ENCODE measurements at regions not wholly inside any gene's neighbourhood (a gene's known extent, or its start where the extent isn't known, plus 50 kb on each side); places are given as distances from the start of the nearest gene placed in this dataset.

GRCh38 chr2:207473049-207473930 is 56.5 kb upstream of the CREB1 start (continued):
- no peak for TF ChIP-seq E2F8 (IDR thresholded peaks at IDR 0.05; ENCODE audit: low read depth, partially characterized antibody)
- TF ChIP-seq, protein P1, sequence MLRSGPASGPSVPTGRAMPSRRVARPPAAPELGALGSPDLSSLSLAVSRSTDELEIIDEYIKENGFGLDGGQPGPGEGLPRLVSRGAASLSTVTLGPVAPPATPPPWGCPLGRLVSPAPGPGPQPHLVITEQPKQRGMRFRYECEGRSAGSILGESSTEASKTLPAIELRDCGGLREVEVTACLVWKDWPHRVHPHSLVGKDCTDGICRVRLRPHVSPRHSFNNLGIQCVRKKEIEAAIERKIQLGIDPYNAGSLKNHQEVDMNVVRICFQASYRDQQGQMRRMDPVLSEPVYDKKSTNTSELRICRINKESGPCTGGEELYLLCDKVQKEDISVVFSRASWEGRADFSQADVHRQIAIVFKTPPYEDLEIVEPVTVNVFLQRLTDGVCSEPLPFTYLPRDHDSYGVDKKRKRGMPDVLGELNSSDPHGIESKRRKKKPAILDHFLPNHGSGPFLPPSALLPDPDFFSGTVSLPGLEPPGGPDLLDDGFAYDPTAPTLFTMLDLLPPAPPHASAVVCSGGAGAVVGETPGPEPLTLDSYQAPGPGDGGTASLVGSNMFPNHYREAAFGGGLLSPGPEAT (IDR thresholded peaks at IDR 0.05; ENCODE audit: low read depth) = no peak
- no peak for TF ChIP-seq NFYB (IDR thresholded peaks at IDR 0.05; ENCODE audit: insufficient read depth, low read depth, low read length)
- TF ChIP-seq MLLT1 (IDR thresholded peaks at IDR 0.05) = no peak
- no peak for TF ChIP-seq JUNB (IDR thresholded peaks at IDR 0.05)
- TF ChIP-seq SREBF2 (IDR thresholded peaks at IDR 0.05; ENCODE audit: low read length) = no peak
- no peak for TF ChIP-seq HDAC2 (IDR thresholded peaks at IDR 0.05)
- no peak for TF ChIP-seq BCL3 (IDR thresholded peaks at IDR 0.05; ENCODE audit: borderline replicate concordance, insufficient read depth, low read depth, low read length, poor library complexity, severe bottlenecking)
- no peak for TF ChIP-seq KDM1A (IDR thresholded peaks at IDR 0.05; ENCODE audit: borderline replicate concordance)
- TF ChIP-seq ELK1 (IDR thresholded peaks at IDR 0.05; ENCODE audit: low read depth, low read length) = no peak
- TF ChIP-seq SIX5 (IDR thresholded peaks at IDR 0.05; ENCODE audit: low read depth, low read length, severe bottlenecking) = peak; percentile 18
- no peak for TF ChIP-seq YBX1 (IDR thresholded peaks at IDR 0.05)
- TF ChIP-seq BMI1 (IDR thresholded peaks at IDR 0.05; ENCODE audit: borderline replicate concordance) = no peak
- TF ChIP-seq ZBED1 (IDR thresholded peaks at IDR 0.05; ENCODE audit: borderline replicate concordance) = no peak

All from GM12878 (cell line).